ENCODE measurements at regions not wholly inside any gene's neighbourhood (a gene's known extent, or its start where the extent isn't known, plus 50 kb on each side); places are given as distances from the start of the nearest gene placed in this dataset.

DNA sequence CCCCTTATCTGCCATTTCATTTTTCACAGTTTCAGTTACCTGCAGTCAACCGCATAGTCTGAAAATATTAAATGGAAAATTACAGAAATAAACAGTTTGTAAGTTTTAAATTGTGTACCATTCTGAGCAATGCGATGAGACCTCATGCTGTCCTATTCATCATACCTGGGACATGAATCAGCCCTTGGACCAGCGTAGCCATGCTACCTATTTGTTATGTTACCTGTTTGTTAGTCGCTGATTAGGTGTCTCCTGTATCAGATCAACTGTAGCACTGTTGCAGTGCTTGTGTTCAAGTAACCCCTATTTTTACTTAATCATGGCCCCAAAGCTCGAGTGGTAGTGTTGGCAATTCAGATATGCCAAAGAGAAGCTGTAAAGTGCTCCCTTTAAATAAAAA lies 492.2 kb upstream of the AADAT start:
- Histone ChIP-seq H4K20me1 (ENCODE audit: insufficient read depth) (no peaks in the 10 kb centered on the region), H3K9ac (ENCODE audit: low read length) (0 out of 2 replicates have a peak overlapping the region, but pooled peaks have one; percentile 7), H3K4me3 (replicated peaks in 1 of 2; ENCODE audit: low read depth in 1 of 2, low read length in 2 of 2) (no peak overlapping the region), H2AFZ (ENCODE audit: low read depth, low read length, poor library complexity, severe bottlenecking) (peak overlapping the region; percentile 52), H3K27me3 (ENCODE audit: insufficient read depth, low read length) (no peaks in the 10 kb centered on the region), H3K9me2 (ENCODE audit: insufficient read depth) (no peaks in the 10 kb centered on the region), H3K9me3 (ENCODE audit: control insufficient read depth in 1 of 2, insufficient read depth in 1 of 2, low read depth in 1 of 2, low read length in 2 of 2) (no peaks in the 10 kb centered on the region), H3K27ac (ENCODE audit: low read depth, low read length) (no peak overlapping the region; the same call in 1 of the 2 replicates), H3K4me2 (ENCODE audit: low read length) (peak overlapping the region; percentile 50), H3K4me1 (ENCODE audit: control insufficient read depth in 1 of 2, insufficient read depth in 2 of 2, low read length in 2 of 2) (peaks cover 2 to 19% of the 10 kb centered on the region in 2 experiments; a peak in 2 of 4 replicates), H3K36me3 (ENCODE audit: control insufficient read depth in 1 of 2, insufficient read depth in 2 of 2, low read length in 2 of 2) (no peaks in the 10 kb centered on the region), H3K79me2 (ENCODE audit: insufficient read depth, low read length) (no peaks in the 10 kb centered on the region)
- ATAC-seq (peak; percentile 65), DNase-seq (ENCODE audit: low read depth, low spot score) (no peak)
- CTCF ChIA-PET, result interaction anchor here (0.6 to 1.4 kb wide), 2 partner anchors 322 to 1381 kb away, joined by 3 to 4 read pairs; no protein-coding TSS in a partner anchor
- BruUV-seq (replicated peaks), result no TSS peak
- TF ChIP-seq FOSL1 (IDR thresholded peaks at IDR 0.05; ENCODE audit: low read depth) (no peak), ZNF274 (IDR thresholded peaks at IDR 0.05; ENCODE audit: low read depth, low read length) (no peak), CBX3 (IDR thresholded peaks at IDR 0.05; ENCODE audit: low read depth) (no peak), ELF1 (IDR thresholded peaks at IDR 0.05; ENCODE audit: borderline replicate concordance, low read depth) (no peak), EGR1 (IDR thresholded peaks at IDR 0.05; ENCODE audit: low read depth) (no peak), SIN3A (IDR thresholded peaks at IDR 0.05; ENCODE audit: low read depth) (no peak), YY1 (IDR thresholded peaks at IDR 0.05; ENCODE audit: extremely low read depth, insufficient replicate concordance, low read depth, low read length) (no peak), CEBPB (IDR thresholded peaks at IDR 0.05; ENCODE audit: low read depth) (no peak), EZH2phosphoT487 (IDR thresholded peaks at IDR 0.05; ENCODE audit: borderline replicate concordance) (no peak), SP1 (IDR thresholded peaks at IDR 0.05; ENCODE audit: low read depth) (no peak), POLR2AphosphoS5 (IDR thresholded peaks at IDR 0.05; ENCODE audit: low read depth, low read length) (no peak), EZH2 (IDR thresholded peaks at IDR 0.05) (no peak), RAD21 (IDR thresholded peaks at IDR 0.05; ENCODE audit: low read depth) (no peak), JUND (IDR thresholded peaks at IDR 0.05) (no peak; the same call in 1 of the 2 replicates)
- TF ChIP-seq, protein P1, sequence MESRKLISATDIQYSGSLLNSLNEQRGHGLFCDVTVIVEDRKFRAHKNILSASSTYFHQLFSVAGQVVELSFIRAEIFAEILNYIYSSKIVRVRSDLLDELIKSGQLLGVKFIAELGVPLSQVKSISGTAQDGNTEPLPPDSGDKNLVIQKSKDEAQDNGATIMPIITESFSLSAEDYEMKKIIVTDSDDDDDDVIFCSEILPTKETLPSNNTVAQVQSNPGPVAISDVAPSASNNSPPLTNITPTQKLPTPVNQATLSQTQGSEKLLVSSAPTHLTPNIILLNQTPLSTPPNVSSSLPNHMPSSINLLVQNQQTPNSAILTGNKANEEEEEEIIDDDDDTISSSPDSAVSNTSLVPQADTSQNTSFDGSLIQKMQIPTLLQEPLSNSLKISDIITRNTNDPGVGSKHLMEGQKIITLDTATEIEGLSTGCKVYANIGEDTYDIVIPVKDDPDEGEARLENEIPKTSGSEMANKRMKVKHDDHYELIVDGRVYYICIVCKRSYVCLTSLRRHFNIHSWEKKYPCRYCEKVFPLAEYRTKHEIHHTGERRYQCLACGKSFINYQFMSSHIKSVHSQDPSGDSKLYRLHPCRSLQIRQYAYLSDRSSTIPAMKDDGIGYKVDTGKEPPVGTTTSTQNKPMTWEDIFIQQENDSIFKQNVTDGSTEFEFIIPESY (IDR thresholded peaks at IDR 0.05; ENCODE audit: extremely low read depth, insufficient replicate concordance, low read length), result no peak
- TF ChIP-seq, protein P2, sequence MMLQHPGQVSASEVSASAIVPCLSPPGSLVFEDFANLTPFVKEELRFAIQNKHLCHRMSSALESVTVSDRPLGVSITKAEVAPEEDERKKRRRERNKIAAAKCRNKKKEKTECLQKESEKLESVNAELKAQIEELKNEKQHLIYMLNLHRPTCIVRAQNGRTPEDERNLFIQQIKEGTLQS (IDR thresholded peaks at IDR 0.05), result no peak
- TF ChIP-seq, protein P3, sequence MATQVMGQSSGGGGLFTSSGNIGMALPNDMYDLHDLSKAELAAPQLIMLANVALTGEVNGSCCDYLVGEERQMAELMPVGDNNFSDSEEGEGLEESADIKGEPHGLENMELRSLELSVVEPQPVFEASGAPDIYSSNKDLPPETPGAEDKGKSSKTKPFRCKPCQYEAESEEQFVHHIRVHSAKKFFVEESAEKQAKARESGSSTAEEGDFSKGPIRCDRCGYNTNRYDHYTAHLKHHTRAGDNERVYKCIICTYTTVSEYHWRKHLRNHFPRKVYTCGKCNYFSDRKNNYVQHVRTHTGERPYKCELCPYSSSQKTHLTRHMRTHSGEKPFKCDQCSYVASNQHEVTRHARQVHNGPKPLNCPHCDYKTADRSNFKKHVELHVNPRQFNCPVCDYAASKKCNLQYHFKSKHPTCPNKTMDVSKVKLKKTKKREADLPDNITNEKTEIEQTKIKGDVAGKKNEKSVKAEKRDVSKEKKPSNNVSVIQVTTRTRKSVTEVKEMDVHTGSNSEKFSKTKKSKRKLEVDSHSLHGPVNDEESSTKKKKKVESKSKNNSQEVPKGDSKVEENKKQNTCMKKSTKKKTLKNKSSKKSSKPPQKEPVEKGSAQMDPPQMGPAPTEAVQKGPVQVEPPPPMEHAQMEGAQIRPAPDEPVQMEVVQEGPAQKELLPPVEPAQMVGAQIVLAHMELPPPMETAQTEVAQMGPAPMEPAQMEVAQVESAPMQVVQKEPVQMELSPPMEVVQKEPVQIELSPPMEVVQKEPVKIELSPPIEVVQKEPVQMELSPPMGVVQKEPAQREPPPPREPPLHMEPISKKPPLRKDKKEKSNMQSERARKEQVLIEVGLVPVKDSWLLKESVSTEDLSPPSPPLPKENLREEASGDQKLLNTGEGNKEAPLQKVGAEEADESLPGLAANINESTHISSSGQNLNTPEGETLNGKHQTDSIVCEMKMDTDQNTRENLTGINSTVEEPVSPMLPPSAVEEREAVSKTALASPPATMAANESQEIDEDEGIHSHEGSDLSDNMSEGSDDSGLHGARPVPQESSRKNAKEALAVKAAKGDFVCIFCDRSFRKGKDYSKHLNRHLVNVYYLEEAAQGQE (IDR thresholded peaks at IDR 0.05; ENCODE audit: low read depth), result no peak
- TF ChIP-seq, protein P4, sequence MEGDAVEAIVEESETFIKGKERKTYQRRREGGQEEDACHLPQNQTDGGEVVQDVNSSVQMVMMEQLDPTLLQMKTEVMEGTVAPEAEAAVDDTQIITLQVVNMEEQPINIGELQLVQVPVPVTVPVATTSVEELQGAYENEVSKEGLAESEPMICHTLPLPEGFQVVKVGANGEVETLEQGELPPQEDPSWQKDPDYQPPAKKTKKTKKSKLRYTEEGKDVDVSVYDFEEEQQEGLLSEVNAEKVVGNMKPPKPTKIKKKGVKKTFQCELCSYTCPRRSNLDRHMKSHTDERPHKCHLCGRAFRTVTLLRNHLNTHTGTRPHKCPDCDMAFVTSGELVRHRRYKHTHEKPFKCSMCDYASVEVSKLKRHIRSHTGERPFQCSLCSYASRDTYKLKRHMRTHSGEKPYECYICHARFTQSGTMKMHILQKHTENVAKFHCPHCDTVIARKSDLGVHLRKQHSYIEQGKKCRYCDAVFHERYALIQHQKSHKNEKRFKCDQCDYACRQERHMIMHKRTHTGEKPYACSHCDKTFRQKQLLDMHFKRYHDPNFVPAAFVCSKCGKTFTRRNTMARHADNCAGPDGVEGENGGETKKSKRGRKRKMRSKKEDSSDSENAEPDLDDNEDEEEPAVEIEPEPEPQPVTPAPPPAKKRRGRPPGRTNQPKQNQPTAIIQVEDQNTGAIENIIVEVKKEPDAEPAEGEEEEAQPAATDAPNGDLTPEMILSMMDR (IDR thresholded peaks at IDR 0.05 in 2 of 3, conservative IDR thresholded peaks at IDR 0.05 in 1 of 3; ENCODE audit: borderline replicate concordance in 1 of 3, insufficient read depth in 1 of 3, low read depth in 2 of 3, low read length in 2 of 3), result no peak
- RAD21 ChIA-PET (ENCODE audit: low non-redundant PET in 1 of 2, low total read pairs in 2 of 2, uncharacterized antibody in 2 of 2, unreplicated experiment in 2 of 2), result no interaction called here
- POLR2A ChIA-PET, result interaction anchor here (1.0 kb wide), 1 partner anchor 14 kb away, joined by 3 read pairs; no protein-coding TSS in a partner anchor
- intact Hi-C loops (cut with micrococcal nuclease), result no loop called here
